ENCODE measurements at regions not wholly inside any gene's neighbourhood (a gene's known extent, or its start where the extent isn't known, plus 50 kb on each side); places are given as distances from the start of the nearest gene placed in this dataset.

DNA sequence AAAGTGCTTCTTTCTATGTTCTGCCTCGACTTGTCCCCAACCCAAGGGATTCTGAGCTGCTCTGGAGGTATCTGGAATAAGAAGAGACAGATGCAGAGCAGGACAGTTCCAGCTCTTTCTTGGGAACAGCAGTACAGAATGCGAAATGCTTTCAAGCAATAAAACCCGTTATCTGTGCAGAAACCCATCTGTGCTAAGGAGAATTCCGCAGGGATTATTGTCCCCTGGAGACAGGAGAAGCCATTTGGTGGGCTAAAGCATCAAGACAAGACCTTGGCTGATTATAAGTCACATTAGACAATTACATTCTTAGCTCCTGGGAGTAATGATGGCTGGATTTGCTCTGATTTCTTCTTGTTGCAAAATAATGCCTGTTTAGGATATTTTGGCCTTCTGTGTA is 185.4 kb upstream of the GLI2 start:
- Histone ChIP-seq H2BK120ac (ENCODE audit: insufficient read depth, low read length, poor library complexity) (no peak overlapping the region), H2BK5ac (ENCODE audit: low read depth, low read length, poor library complexity) (no peak overlapping the region), H3K4ac (ENCODE audit: low read depth, low read length) (no peak overlapping the region), H2AK5ac (ENCODE audit: low read length) (no peak overlapping the region), H4K8ac (ENCODE audit: low read depth, low read length) (no peak overlapping the region), H3K14ac (ENCODE audit: low read length) (no peak overlapping the region), H3K4me1 (ENCODE audit: control insufficient read depth in 1 of 2, insufficient read depth in 2 of 2, low read length in 2 of 2) (peaks cover 3 to 14% of the 10 kb centered on the region in 2 experiments), H2BK12ac (ENCODE audit: low read length) (no peak overlapping the region), H3K79me1 (ENCODE audit: low read length) (no peaks in the 10 kb centered on the region), H3K4me3 (ENCODE audit: low read depth, low read length) (no peak overlapping the region), H3K79me2 (ENCODE audit: control insufficient read depth, insufficient read depth, low read length, poor library complexity) (no peaks in the 10 kb centered on the region), H3K27ac (ENCODE audit: low read depth, low read length) (no peak overlapping the region), H4K91ac (ENCODE audit: low read depth, low read length) (no peak overlapping the region), H3K36me3 (ENCODE audit: control insufficient read depth in 1 of 2, insufficient read depth in 2 of 2, low read length in 2 of 2) (no peaks in the 10 kb centered on the region), H3K27me3 (ENCODE audit: insufficient read depth, low read length) (no peaks in the 10 kb centered on the region), H3K18ac (ENCODE audit: low read length) (no peak overlapping the region), H2AFZ (ENCODE audit: insufficient read depth, low read length, poor library complexity) (no peak overlapping the region), H3K9ac (ENCODE audit: low read length) (no peak overlapping the region), H3K9me3 (ENCODE audit: insufficient read depth, low read depth, low read length) (no peaks in the 10 kb centered on the region), H3K23ac (ENCODE audit: low read length) (no peak overlapping the region), H4K12ac (ENCODE audit: low read depth, low read length) (no peak overlapping the region), H3K4me2 (ENCODE audit: low read length) (no peak overlapping the region)
- no peak for DNase-seq
- WGBS (ENCODE audit: extremely low coverage, insufficient coverage, insufficient read length) = no CpG with 5 or more reads among the region's 4 CpGs

DNA sequence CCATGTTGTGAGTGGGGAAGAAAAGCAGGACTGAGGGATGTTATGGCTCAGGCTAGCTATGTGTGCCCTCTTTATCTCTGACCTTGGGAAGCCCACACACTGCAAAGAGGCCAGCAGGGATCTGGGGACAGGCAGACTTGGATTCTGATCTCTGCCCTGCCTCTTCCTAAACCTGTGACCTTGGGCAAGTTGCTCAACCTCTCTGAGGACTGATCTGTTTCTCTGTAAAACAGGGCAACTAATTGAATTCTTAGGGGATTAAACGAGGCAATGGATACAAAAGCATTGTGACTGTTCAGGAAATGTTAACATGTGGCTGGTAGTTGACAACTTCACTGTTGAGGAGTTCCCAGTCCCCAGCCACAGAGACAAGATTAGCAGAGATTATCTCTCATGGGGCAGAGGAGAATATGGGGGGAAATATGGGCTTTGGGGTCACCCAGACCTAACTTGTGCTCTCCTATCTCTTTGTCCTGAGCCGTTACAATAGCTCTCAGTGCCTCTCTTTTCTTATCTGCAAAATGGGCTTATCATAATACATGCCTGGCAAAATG is 184.7 kb upstream of the GLI2 start:
- no peak for DNase-seq
- H3K4me3 ChIP-seq (ENCODE audit: low read depth, low read length) = no peak overlapping the region
- H3K79me1 ChIP-seq (ENCODE audit: low read length) = no peaks in the 10 kb centered on the region
- H3K4ac ChIP-seq (ENCODE audit: low read depth, low read length) = no peak overlapping the region
- no peak overlapping the region for H3K23ac ChIP-seq (ENCODE audit: low read length)
- no peak overlapping the region for H2AFZ ChIP-seq (ENCODE audit: insufficient read depth, low read length, poor library complexity)
- no peak overlapping the region for H2BK120ac ChIP-seq (ENCODE audit: insufficient read depth, low read length, poor library complexity)
- H3K18ac ChIP-seq (ENCODE audit: low read length) = no peak overlapping the region
- H4K8ac ChIP-seq (ENCODE audit: low read depth, low read length) = no peak overlapping the region
- H4K12ac ChIP-seq (ENCODE audit: low read depth, low read length) = no peak overlapping the region
- no peak overlapping the region for H2BK5ac ChIP-seq (ENCODE audit: low read depth, low read length, poor library complexity)
- WGBS (ENCODE audit: extremely low coverage, insufficient coverage, insufficient read length) = no CpG with 5 or more reads among the region's 2 CpGs
- H3K4me1 ChIP-seq (ENCODE audit: control insufficient read depth in 1 of 2, insufficient read depth in 2 of 2, low read length in 2 of 2) = peaks cover 3 to 12% of the 10 kb centered on the region in 2 experiments
- H3K4me2 ChIP-seq (ENCODE audit: low read length) = no peak overlapping the region
- no peaks in the 10 kb centered on the region for H3K27me3 ChIP-seq (ENCODE audit: insufficient read depth, low read length)
- no peak overlapping the region for H3K27ac ChIP-seq (ENCODE audit: low read depth, low read length)
- H2BK12ac ChIP-seq (ENCODE audit: low read length) = no peak overlapping the region
- H3K36me3 ChIP-seq (ENCODE audit: control insufficient read depth in 1 of 2, insufficient read depth in 2 of 2, low read length in 2 of 2) = no peaks in the 10 kb centered on the region
- H2AK5ac ChIP-seq (ENCODE audit: low read length) = no peak overlapping the region
- no peaks in the 10 kb centered on the region for H3K79me2 ChIP-seq (ENCODE audit: control insufficient read depth, insufficient read depth, low read length, poor library complexity)
- H3K9ac ChIP-seq (ENCODE audit: low read length) = no peak overlapping the region
- H4K91ac ChIP-seq (ENCODE audit: low read depth, low read length) = no peak overlapping the region
- no peaks in the 10 kb centered on the region for H3K9me3 ChIP-seq (ENCODE audit: insufficient read depth, low read depth, low read length)
- H3K14ac ChIP-seq (ENCODE audit: low read length) = no peak overlapping the region

DNA sequence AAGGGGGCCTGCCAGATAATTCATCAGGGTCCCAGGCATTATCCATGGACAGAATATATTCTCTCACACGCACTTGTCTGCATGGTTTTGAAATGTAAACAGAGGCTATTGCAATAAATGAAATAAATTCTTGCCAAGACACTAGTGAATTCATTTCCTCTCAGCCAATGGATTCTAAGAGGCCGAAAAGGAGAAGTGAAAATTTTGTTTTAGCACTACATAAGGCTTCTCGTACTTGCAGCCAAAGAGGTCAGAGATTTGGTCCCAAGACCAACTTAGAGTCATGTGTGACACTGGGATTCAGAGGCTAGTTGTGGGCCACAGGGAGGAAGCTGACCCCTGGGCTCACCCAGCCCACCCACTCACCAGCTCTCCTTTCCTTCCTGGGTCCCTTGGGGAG is 184.1 kb upstream of the GLI2 start:
- Histone ChIP-seq H2BK12ac (ENCODE audit: low read length) (no peak overlapping the region), H3K23ac (ENCODE audit: low read length) (no peak overlapping the region), H3K4me1 (ENCODE audit: control insufficient read depth in 1 of 2, insufficient read depth in 2 of 2, low read length in 2 of 2) (peaks cover 2 to 7% of the 10 kb centered on the region in 2 experiments), H2BK5ac (ENCODE audit: low read depth, low read length, poor library complexity) (no peak overlapping the region), H4K12ac (ENCODE audit: low read depth, low read length) (no peak overlapping the region), H3K36me3 (ENCODE audit: control insufficient read depth in 1 of 2, insufficient read depth in 2 of 2, low read length in 2 of 2) (no peaks in the 10 kb centered on the region), H3K4ac (ENCODE audit: low read depth, low read length) (no peak overlapping the region), H3K4me2 (ENCODE audit: low read length) (no peak overlapping the region), H3K79me2 (ENCODE audit: control insufficient read depth, insufficient read depth, low read length, poor library complexity) (no peaks in the 10 kb centered on the region), H4K91ac (ENCODE audit: low read depth, low read length) (no peak overlapping the region), H3K27ac (ENCODE audit: low read depth, low read length) (no peak overlapping the region), H3K9ac (ENCODE audit: low read length) (no peak overlapping the region), H3K79me1 (ENCODE audit: low read length) (no peaks in the 10 kb centered on the region), H3K27me3 (ENCODE audit: insufficient read depth, low read length) (no peaks in the 10 kb centered on the region), H2BK120ac (ENCODE audit: insufficient read depth, low read length, poor library complexity) (no peak overlapping the region), H4K8ac (ENCODE audit: low read depth, low read length) (no peak overlapping the region), H2AFZ (ENCODE audit: insufficient read depth, low read length, poor library complexity) (no peak overlapping the region), H3K14ac (ENCODE audit: low read length) (no peak overlapping the region), H3K9me3 (ENCODE audit: insufficient read depth, low read depth, low read length) (no peaks in the 10 kb centered on the region), H3K4me3 (ENCODE audit: low read depth, low read length) (no peak overlapping the region), H3K18ac (ENCODE audit: low read length) (no peak overlapping the region), H2AK5ac (ENCODE audit: low read length) (no peak overlapping the region)
- no CpG with 5 or more reads among the region's 3 CpGs for WGBS (ENCODE audit: extremely low coverage, insufficient coverage, insufficient read length)
- DNase-seq = no peak

DNA sequence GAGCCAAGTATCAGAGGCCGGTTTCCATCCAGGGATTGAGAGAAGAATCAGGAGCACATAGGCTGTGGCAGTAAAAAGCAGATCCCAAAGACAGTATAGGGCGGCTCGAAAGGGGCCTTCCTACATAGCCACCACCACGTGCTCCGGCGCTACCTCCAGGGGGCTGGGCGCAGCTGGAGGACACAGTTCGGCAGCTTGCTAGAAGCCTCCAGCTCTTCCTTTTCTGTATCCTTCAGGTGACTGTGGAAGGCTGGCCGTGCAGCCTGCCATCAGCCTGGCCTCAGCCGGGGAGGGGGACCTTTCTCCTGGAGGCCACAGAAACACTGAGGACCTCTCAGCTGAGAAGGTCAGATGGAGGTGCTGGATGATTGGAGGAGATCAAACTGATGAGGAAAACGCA is 183.6 kb upstream of the GLI2 start:
- Histone ChIP-seq H3K9me3 (ENCODE audit: insufficient read depth, low read depth, low read length) (no peaks in the 10 kb centered on the region), H3K23ac (ENCODE audit: low read length) (no peak overlapping the region), H3K4me2 (ENCODE audit: low read length) (no peak overlapping the region), H4K12ac (ENCODE audit: low read depth, low read length) (no peak overlapping the region), H4K8ac (ENCODE audit: low read depth, low read length) (no peak overlapping the region), H3K36me3 (ENCODE audit: control insufficient read depth in 1 of 2, insufficient read depth in 2 of 2, low read length in 2 of 2) (no peaks in the 10 kb centered on the region), H3K4me1 (ENCODE audit: control insufficient read depth in 1 of 2, insufficient read depth in 2 of 2, low read length in 2 of 2) (peaks cover 0 to 4% of the 10 kb centered on the region in 2 experiments), H3K4me3 (ENCODE audit: low read depth, low read length) (no peak overlapping the region), H3K27ac (ENCODE audit: low read depth, low read length) (no peak overlapping the region), H2BK5ac (ENCODE audit: low read depth, low read length, poor library complexity) (no peak overlapping the region), H4K91ac (ENCODE audit: low read depth, low read length) (no peak overlapping the region), H3K18ac (ENCODE audit: low read length) (no peak overlapping the region), H2BK120ac (ENCODE audit: insufficient read depth, low read length, poor library complexity) (no peak overlapping the region), H3K9ac (ENCODE audit: low read length) (no peak overlapping the region), H2BK12ac (ENCODE audit: low read length) (no peak overlapping the region), H2AK5ac (ENCODE audit: low read length) (no peak overlapping the region), H3K4ac (ENCODE audit: low read depth, low read length) (no peak overlapping the region), H3K79me1 (ENCODE audit: low read length) (no peaks in the 10 kb centered on the region), H3K79me2 (ENCODE audit: control insufficient read depth, insufficient read depth, low read length, poor library complexity) (no peaks in the 10 kb centered on the region), H3K14ac (ENCODE audit: low read length) (no peak overlapping the region), H3K27me3 (ENCODE audit: insufficient read depth, low read length) (no peaks in the 10 kb centered on the region), H2AFZ (ENCODE audit: insufficient read depth, low read length, poor library complexity) (no peak overlapping the region)
- WGBS (ENCODE audit: extremely low coverage, insufficient coverage, insufficient read length) = no CpG with 5 or more reads among the region's 11 CpGs
- DNase-seq = no peak

Measured in trophoblast cell (in vitro differentiated cells and primary cell).